GM21528 (cell line): ENCODE measurements at regions not wholly inside any gene's neighbourhood (a gene's known extent, or its start where the extent isn't known, plus 50 kb on each side); places are given as distances from the start of the nearest gene placed in this dataset.

Experiments used
- ATAC-seq: cut with Tn5 transposase; IDR thresholded peaks from one replicate; pipeline ENCODE4 v1.9.1; 2021; ENCODE audit warnings: mild to moderate bottlenecking, moderate library complexity; ENCODE audit not compliant: unreplicated experiment, low FRiP score

- no peak for ATAC-seq
Measured at GRCh38 chr5:165258197-165258771, 1752.9 kb downstream of the MAT2B start.

DNA sequence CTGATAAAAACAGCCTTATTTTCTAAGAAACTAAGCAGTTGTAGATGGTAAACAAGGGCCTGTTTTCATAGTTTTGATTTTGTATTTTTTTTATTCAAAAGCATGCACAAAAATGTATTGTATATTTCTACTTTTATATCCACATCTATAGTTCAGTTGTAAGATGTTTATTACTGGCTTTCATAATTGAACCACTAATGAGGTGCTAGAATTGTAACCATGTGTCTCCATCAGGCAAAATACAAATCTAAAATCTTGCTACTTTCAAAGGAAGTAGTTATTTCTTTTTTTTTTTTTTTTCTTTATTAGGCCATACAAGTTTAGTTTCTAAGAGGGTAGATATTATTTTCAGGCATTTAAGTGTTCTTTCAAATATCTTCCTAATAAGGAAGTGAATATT is 1755.0 kb downstream of the MAT2B start:
- no peak for ATAC-seq

GRCh38 chr5:165263536-165263935 is 1758.1 kb downstream of the MAT2B start:
- no peak for ATAC-seq

GRCh38 chr5:165266939-165267338 is 1761.5 kb downstream of the MAT2B start:
- ATAC-seq = no peak

GRCh38 chr5:165272436-165272835 is 1767.0 kb downstream of the MAT2B start:
- ATAC-seq = no peak

GRCh38 chr5:165277661-165278060 is 1772.2 kb downstream of the MAT2B start:
- no peak for ATAC-seq

- ATAC-seq = no peak
Measured at GRCh38 chr5:165282491-165282890, 1777.1 kb downstream of the MAT2B start.

DNA sequence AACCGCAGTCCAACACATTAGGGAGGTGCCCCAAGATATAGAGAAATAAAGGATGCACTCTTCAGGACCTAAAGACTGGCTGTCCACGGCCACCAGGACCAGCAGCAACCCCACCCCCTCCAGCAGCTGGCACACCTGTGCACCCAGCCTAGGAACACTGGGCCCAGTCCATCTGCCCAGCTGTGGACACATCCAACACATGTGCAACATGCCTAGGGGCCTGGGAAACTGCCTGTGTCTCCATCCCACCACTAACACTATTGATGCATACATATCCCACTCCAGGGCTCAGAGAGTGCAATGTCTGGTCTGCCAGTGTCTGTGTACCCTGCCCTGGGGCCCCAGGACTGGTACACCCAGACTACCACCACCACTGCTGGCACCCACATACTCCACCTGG is 1781.3 kb downstream of the MAT2B start:
- no peak for ATAC-seq

DNA sequence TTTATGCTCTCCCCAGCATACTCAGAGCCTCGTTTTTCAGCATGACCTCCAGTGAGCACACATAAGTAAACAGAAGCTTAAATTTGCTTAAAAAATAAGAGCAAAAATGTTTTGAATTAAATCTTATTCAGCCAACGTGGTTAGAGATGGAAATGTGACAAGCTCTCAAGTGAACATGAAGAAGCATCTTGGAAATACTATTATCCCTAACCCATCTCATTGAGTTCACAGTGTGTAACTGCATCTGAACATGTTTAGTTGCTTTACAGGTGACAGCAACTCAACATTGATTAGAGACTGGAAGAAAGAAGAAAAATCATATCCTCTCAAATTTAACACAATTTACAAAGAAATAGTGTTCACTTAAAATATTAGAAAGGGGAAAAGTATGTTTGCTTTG is 1785.1 kb downstream of the MAT2B start:
- ATAC-seq = no peak

DNA sequence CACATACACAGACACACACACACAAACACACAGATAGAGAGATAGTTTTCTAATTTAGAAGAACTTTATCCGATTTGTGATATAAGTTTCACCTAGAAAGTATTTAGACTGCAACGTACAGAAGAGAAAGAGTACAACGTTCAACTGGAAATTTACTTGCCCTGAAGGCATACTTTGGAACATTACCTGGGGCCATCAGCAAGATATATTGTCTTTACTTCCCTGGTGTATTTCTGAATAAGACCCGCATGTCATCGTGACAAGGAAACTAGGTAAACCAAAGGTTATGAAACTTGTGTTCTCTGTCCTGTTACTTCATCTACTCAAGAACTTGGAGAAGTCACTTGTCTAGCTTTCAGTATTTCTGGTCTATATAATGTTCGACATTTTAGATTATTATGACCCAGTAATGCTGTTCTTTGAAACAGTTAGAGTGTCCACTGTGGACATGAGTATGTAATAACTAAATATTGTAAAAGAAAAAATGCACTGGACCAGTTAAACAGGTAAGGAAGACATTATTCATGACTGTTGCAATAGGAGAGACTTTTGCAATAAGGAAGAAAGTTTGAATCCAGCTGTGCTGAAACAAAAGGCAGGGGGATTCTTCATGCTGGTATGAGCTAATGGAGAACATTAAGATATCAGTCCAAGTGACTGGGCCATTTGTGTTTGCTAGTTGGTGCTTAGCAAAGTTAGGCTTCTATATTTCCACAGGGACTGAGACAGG is 1791.1 kb downstream of the MAT2B start:
- no peak for ATAC-seq

GRCh38 chr5:165304193-165304827 is 1798.9 kb downstream of the MAT2B start:
- no peak for ATAC-seq

- no peak for ATAC-seq
Measured at GRCh38 chr5:165305596-165305995, 1800.2 kb downstream of the MAT2B start.

DNA sequence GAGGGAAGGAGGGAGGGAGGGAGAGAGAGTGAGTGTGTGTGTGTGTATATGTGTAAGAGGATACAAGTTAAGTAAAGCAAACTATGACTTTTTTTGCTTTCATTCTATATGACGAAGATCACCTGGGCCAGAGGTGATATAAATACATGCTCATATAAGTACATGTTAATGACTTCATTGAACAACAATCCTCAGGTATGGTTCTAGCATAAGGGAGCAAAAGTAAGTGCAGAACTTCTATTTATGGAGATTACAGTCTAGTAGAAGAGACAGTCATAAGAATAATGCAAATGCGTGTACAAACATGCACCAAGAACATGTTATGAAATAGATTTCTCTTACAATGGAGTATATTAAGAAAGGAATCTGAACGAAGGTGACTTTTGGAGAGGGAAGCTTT is 1804.0 kb downstream of the MAT2B start:
- no peak for ATAC-seq

- no peak for ATAC-seq
Measured at GRCh38 chr5:165310031-165310430, 1804.6 kb downstream of the MAT2B start.

- no peak for ATAC-seq
Measured at GRCh38 chr5:165321912-165322311, 1816.5 kb downstream of the MAT2B start.

DNA sequence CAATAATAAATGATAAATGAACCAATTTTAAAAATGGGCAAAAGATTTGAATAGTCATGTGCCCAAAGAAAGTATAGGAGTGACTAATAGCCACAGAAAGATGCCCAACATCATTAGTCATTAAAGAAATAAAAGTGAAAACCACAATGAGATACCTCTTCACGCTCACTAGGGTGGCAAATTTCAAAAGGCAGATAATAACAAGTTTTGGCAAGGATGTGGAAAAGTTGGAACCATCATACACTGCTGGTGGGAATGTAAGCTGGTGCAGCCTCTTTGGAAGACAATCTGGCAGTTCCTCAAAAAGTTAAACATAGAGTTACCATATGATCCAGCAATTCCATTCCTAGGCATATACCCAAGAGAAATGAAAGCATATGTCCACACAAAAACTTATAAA is 1819.8 kb downstream of the MAT2B start:
- no peak for ATAC-seq

GRCh38 chr5:165327631-165328030 is 1822.2 kb downstream of the MAT2B start:
- ATAC-seq = no peak

DNA sequence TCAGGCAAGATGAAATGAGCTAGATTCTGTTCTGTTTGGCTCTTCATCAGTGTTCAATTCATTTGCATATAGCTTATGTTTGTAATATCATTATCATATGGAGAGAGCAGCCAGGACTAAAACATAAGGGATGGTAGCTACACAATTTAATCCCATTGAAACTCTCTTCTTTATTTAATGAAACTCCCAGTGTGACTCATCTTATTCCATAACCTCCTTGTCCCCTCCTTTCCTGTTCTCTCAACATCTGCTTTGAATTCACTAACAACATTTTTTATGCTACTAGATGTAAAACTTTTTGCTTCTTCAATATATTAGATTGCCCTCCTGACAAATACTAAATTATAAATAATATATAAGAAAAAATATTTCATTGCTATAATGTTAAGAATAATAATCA is 1823.4 kb downstream of the MAT2B start:
- ATAC-seq = no peak

DNA sequence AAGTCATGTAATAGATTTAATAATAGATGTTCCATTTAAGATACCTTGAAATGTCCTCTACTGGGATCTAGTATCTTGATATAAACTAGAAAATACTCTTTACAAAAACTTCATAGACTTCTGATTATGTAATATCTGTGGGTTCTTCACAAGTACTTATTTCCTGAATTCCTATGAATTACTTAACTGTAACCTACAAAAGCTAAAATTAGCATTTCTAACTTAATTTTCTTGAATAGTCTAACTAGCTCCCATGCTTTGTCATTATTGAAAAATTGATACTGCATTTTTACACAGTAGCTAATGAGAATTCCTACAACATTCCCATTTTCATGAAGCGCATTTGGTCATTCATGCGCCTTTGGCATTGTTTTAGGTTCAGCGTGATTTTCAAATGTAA is 1828.2 kb downstream of the MAT2B start:
- ATAC-seq = no peak

GRCh38 chr5:165334201-165334600 is 1828.8 kb downstream of the MAT2B start:
- ATAC-seq = no peak

DNA sequence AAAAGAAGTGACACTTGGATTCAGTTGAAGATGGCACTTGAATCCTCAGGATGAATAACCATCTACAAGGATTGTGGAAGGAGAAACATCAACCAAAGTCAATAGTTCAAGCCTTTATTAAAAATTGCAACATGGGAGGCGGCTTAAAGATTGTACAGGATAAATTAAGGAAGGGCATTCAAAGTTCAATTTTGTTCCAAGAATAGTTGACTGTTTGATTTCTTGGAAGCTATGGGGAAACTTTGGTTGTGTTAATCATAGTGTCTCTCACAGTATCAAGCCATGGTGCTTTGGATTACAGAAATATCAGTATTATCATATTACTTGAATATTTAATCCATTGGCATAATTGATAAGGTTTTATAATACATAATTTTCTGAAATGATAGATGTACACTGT is 1844.3 kb downstream of the MAT2B start:
- ATAC-seq = no peak

DNA sequence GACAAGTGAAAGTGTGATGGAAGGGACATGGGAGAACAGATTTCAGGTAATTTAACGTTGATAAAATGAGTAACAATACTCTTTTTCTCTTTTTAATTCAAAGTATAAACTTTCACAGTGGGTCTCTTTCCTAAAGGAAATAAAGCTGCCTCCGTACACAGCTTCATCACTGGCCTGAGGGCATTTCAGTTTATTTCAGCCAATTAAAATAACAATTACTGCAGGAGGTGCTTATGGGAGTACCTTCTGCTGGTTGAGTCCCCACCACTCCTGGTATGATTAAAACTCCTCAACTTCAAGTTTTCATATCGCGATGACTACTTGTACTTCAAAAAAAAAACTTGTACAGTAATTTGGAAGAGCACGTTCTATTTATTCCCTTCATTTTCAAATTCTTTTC is 1845.9 kb downstream of the MAT2B start:
- ATAC-seq = no peak
